Keratinocyte (primary cell): ENCODE measurements at regions not wholly inside any gene's neighbourhood (a gene's known extent, or its start where the extent isn't known, plus 50 kb on each side); places are given as distances from the start of the nearest gene placed in this dataset.

Experiments
- CTCF ChIP-seq, 3 experiments: IDR thresholded peaks in 1 of 3; conservative IDR thresholded peaks in 1 of 3; optimal IDR thresholded peaks in 1 of 3; 2 replicates in 2 of 3; 3 replicates in 1 of 3; pipeline versions ENCODE3 to v1.5.1; 2011; ENCODE audit warnings: low read length in 3 of 3, mild to moderate bottlenecking in 3 of 3, moderate library complexity in 2 of 3, control low read depth in 1 of 3, inconsistent platforms in 1 of 3; ENCODE audit not compliant: insufficient read depth in 2 of 3; ENCODE audit errors: extremely low read depth in 1 of 3
- EZH2 ChIP-seq: IDR thresholded peaks from one replicate; pipeline ENCODE4 v1.6.1; 2012; ENCODE audit warnings: inconsistent platforms, mild to moderate bottlenecking, low read length, moderate library complexity

GRCh38 chr2:57402096-57402495 lies 644.5 kb upstream of the VRK2 start:
- TF ChIP-seq EZH2 (no peak), CTCF (optimal IDR thresholded peaks at IDR 0.05 in 1 of 3, IDR thresholded peaks at IDR 0.05 in 1 of 3, conservative IDR thresholded peaks at IDR 0.05 in 1 of 3; ENCODE audit: extremely low read depth in 1 of 3, insufficient read depth in 2 of 3, low read length in 3 of 3) (no peak)
